Astrocyte (in vitro differentiated cells and primary cell): ENCODE measurements at regions not wholly inside any gene's neighbourhood (a gene's known extent, or its start where the extent isn't known, plus 50 kb on each side); places are given as distances from the start of the nearest gene placed in this dataset.
"Not testable (repeated sequence)": the region's sequence is repeated elsewhere in the genome, so short reads cannot be mapped to it uniquely, and the experiment has no call there.

Source experiments
- DNase-seq: peaks from one replicate; pipeline ENCODE4 v3.0.0-alpha.2; 2010; ENCODE audit warnings: low read depth
- FAIRE-seq: peaks from 2 replicates; lab custom pipeline; 2011; peaks lifted over from hg19 to GRCh38; lab: Jason Lieb, UNC
- H2AFZ ChIP-seq: 2 replicates; pipeline ENCODE4 v1.6.0; 2012; ENCODE audit warnings: low read depth, low read length, inconsistent platforms
- H3K27ac ChIP-seq: 2 replicates; pipeline ENCODE4 v1.5.1; 2011; ENCODE audit warnings: low read depth, low read length, inconsistent platforms
- H3K27me3 ChIP-seq: 2 replicates; pipeline ENCODE4 v1.6.0; 2011; ENCODE audit warnings: low read length, inconsistent platforms; ENCODE audit not compliant: insufficient read depth
- H3K36me3 ChIP-seq: 2 replicates; pipeline ENCODE4 v1.5.1; 2011; ENCODE audit warnings: low read length, inconsistent platforms; ENCODE audit not compliant: insufficient read depth
- H3K4me1 ChIP-seq: 2 replicates; pipeline ENCODE4 v1.5.1; 2011; ENCODE audit warnings: low read length, inconsistent platforms; ENCODE audit not compliant: insufficient read depth
- H3K4me2 ChIP-seq: 2 replicates; pipeline ENCODE4 v1.6.0; 2012; ENCODE audit warnings: low read length, inconsistent platforms
- H3K4me3 ChIP-seq: 2 replicates; pipeline ENCODE4 v1.5.1; 2011; ENCODE audit warnings: low read depth, mild to moderate bottlenecking, low read length, inconsistent platforms; ENCODE audit not compliant: insufficient read depth
- H3K79me2 ChIP-seq: 2 replicates; pipeline ENCODE4 v1.6.0; 2012; ENCODE audit warnings: mild to moderate bottlenecking, low read length, inconsistent platforms; ENCODE audit not compliant: insufficient read depth
- H3K9ac ChIP-seq: 2 replicates; pipeline ENCODE4 v1.6.0; 2012; ENCODE audit warnings: mild to moderate bottlenecking, low read length, inconsistent platforms
- H3K9me3 ChIP-seq: 2 replicates; pipeline ENCODE4 v1.5.1; 2012; ENCODE audit warnings: low read depth, mild to moderate bottlenecking, low read length, inconsistent platforms; ENCODE audit not compliant: insufficient read depth
- H4K20me1 ChIP-seq: 2 replicates; pipeline ENCODE4 v1.6.0; 2012; ENCODE audit warnings: low read length, inconsistent platforms; ENCODE audit not compliant: insufficient read depth
- H3K27ac Mint-ChIP-seq: one replicate; pipeline ENCODE4 v1.8.0; 2021; ENCODE audit warnings: mild to moderate bottlenecking, mixed read lengths; ENCODE audit not compliant: unreplicated experiment
- H3K27me3 Mint-ChIP-seq: one replicate; pipeline ENCODE4 v1.8.0; 2021; ENCODE audit warnings: low read depth, mixed read lengths; ENCODE audit not compliant: unreplicated experiment
- H3K36me3 Mint-ChIP-seq: one replicate; pipeline ENCODE4 v1.8.0; 2021; ENCODE audit warnings: low read depth, mixed read lengths; ENCODE audit not compliant: unreplicated experiment
- H3K4me1 Mint-ChIP-seq: one replicate; pipeline ENCODE4 v1.8.0; 2021; ENCODE audit warnings: low read depth, mixed read lengths; ENCODE audit not compliant: unreplicated experiment
- H3K4me3 Mint-ChIP-seq: one replicate; pipeline ENCODE4 v1.8.0; 2021; ENCODE audit warnings: mild to moderate bottlenecking, moderate library complexity, mixed read lengths; ENCODE audit not compliant: unreplicated experiment
- H3K9me3 Mint-ChIP-seq: one replicate; pipeline ENCODE4 v1.8.0; 2021; ENCODE audit warnings: mild to moderate bottlenecking, mixed read lengths; ENCODE audit not compliant: unreplicated experiment
- EZH2 ChIP-seq: IDR thresholded peaks from 2 replicates; pipeline ENCODE4 v1.6.1; 2012; ENCODE audit warnings: mild to moderate bottlenecking, low read length, inconsistent platforms; ENCODE audit not compliant: insufficient read depth
- TF ChIP-seq, protein P1 (sequence below): IDR thresholded peaks from 2 replicates; pipeline ENCODE4 v1.5.1; 2011; ENCODE audit warnings: low read depth, mild to moderate bottlenecking, inconsistent platforms, low read length, moderate library complexity; ENCODE audit not compliant: insufficient read depth

DNA sequence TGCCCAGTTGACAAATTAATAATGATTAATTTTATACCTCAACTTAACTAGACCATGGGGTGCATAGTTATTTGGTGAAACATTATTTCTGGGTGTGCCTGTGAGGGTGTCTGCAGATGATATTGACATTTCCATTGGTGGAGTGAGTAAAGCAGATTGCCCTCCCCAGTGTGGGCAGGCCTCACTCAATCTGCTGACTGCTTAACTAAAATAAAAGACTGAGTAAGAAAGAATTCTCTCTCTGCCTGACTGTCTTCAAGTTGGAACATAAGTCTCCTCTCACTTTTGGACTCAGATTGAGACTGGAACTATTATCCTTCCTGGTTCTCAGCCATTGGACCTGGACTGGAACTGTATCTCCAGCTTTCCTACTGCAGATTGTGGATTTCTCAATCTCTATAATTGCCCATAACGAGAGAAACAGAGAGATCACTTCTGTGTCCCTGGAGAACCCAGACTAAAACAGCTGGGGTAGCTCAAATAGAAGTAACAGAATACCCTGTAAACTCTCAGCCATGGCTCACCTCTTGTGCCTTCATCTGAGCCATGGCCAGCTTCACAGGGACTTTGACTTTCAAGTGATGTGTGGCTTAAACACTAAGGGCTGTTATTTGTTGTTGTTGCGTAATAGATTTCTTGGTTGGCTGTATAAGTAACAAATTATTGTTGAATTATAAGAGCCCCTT, 575.3 kb upstream of the RAB6C start:
- Histone ChIP-seq H2AFZ (no peak overlapping the region), H3K27me3 (no peaks in the 10 kb centered on the region), H3K4me1 (no peaks in the 10 kb centered on the region), H3K4me2 (no peak overlapping the region), H3K79me2 (no peaks in the 10 kb centered on the region), H3K9me3 (no peaks in the 10 kb centered on the region), H3K4me3 (no peak overlapping the region), H3K36me3 (no peaks in the 10 kb centered on the region), H4K20me1 (no peaks in the 10 kb centered on the region), H3K27ac (no peak overlapping the region), H3K9ac (no peak overlapping the region)
- no peak for FAIRE-seq
- Mint-ChIP-seq H3K9me3 (peaks cover 2% of the 10 kb centered on the region), H3K4me3 (no peak overlapping the region), H3K27me3 (peaks cover 7% of the 10 kb centered on the region), H3K27ac (no peak overlapping the region), H3K36me3 (no peaks in the 10 kb centered on the region), H3K4me1 (no peaks in the 10 kb centered on the region)
- no peak for TF ChIP-seq EZH2
- TF ChIP-seq, protein P1, sequence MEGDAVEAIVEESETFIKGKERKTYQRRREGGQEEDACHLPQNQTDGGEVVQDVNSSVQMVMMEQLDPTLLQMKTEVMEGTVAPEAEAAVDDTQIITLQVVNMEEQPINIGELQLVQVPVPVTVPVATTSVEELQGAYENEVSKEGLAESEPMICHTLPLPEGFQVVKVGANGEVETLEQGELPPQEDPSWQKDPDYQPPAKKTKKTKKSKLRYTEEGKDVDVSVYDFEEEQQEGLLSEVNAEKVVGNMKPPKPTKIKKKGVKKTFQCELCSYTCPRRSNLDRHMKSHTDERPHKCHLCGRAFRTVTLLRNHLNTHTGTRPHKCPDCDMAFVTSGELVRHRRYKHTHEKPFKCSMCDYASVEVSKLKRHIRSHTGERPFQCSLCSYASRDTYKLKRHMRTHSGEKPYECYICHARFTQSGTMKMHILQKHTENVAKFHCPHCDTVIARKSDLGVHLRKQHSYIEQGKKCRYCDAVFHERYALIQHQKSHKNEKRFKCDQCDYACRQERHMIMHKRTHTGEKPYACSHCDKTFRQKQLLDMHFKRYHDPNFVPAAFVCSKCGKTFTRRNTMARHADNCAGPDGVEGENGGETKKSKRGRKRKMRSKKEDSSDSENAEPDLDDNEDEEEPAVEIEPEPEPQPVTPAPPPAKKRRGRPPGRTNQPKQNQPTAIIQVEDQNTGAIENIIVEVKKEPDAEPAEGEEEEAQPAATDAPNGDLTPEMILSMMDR = no peak
- DNase-seq = no peak

DNA sequence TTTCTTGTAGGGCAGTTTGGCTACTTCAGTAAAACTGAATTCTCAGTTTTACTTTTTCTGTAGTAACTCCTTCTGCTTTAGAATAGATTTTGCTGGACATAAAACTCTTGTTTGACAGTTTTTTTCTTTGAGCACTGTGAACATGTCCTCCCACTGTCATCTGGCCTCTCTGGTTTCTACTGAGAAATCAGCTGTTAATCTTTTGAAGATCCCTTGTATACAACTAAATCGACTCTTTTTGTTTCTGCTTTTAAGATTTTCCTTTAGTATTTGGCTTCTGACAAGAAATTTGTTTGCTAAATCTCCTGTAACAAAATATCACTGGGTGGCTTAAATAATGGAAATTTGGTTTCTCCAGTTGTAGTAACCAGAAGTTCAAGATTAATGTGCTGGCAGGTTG, 570.9 kb upstream of the RAB6C start:
- no peak overlapping the region for H2AFZ ChIP-seq
- H3K36me3 ChIP-seq = no peaks in the 10 kb centered on the region
- Mint-ChIP-seq H3K27me3 (no peaks in the 10 kb centered on the region), H3K27ac (no peak overlapping the region), H3K36me3 (no peaks in the 10 kb centered on the region), H3K4me1 (no peaks in the 10 kb centered on the region), H3K4me3 (no peak overlapping the region), H3K9me3 (peaks cover 2% of the 10 kb centered on the region)
- no peaks in the 10 kb centered on the region for H4K20me1 ChIP-seq
- no peaks in the 10 kb centered on the region for H3K9me3 ChIP-seq
- no peaks in the 10 kb centered on the region for H3K27me3 ChIP-seq
- H3K4me1 ChIP-seq = no peaks in the 10 kb centered on the region
- TF ChIP-seq EZH2 = no peak
- TF ChIP-seq, protein P1 = no peak
- no peak overlapping the region for H3K9ac ChIP-seq
- no peak for FAIRE-seq
- DNase-seq = no peak
- no peak overlapping the region for H3K4me2 ChIP-seq
- H3K27ac ChIP-seq = no peak overlapping the region
- H3K4me3 ChIP-seq = no peak overlapping the region
- H3K79me2 ChIP-seq = no peaks in the 10 kb centered on the region

DNA sequence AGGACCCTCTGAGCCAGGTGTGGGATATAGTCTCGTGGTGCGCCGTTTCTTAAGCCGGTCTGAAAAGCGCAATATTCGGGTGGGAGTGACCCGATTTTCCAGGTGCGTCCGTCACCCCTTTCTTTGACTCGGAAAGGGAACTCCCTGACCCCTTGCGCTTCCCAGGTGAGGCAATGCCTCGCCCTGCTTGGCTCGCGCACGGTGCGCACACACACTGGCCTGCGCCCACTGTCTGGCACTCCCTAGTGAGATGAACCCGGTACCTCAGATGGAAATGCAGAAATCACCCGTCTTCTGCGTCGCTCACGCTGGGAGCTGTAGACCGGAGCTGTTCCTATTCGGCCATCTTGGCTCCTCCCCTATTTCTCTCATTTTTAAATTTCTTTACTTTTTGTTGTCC, 562.4 kb upstream of the RAB6C start:
- H3K4me2 ChIP-seq, H3K9ac ChIP-seq, H3K4me1 Mint-ChIP-seq, H3K27me3 Mint-ChIP-seq, H3K4me1 ChIP-seq, H3K4me3 Mint-ChIP-seq, H3K36me3 ChIP-seq, H2AFZ ChIP-seq, H3K27ac Mint-ChIP-seq, FAIRE-seq, H3K27me3 ChIP-seq, H3K79me2 ChIP-seq, H4K20me1 ChIP-seq, H3K9me3 Mint-ChIP-seq, H3K27ac ChIP-seq, DNase-seq, H3K9me3 ChIP-seq, H3K4me3 ChIP-seq, H3K36me3 Mint-ChIP-seq: not testable (repeated sequence)
